HG03280 (cell line): ENCODE measurements at regions not wholly inside any gene's neighbourhood (a gene's known extent, or its start where the extent isn't known, plus 50 kb on each side); places are given as distances from the start of the nearest gene placed in this dataset.

Experiments used
- ATAC-seq: cut with Tn5 transposase; IDR thresholded peaks from one replicate; pipeline ENCODE4 v1.9.1; 2021; ENCODE audit warnings: mild to moderate bottlenecking, moderate library complexity; ENCODE audit not compliant: unreplicated experiment

DNA sequence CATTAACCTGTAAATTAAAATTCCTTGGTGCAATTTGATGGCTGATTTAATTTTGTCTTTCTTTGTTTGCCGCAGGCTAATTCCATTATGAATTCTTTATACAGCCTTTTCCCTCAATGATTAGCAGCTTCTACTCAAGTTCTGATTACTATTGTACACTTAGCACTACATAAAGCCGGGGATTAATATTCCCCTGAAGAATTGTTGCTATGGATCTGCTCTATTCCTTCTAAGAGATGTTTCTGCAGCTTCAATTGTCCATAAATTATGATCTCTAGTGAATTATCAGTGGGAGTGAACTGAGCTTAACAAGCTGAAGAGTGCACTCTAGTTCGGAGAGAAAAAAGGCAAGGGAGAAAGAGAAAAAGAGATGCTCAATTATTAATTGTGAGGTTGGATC lies 433.7 kb upstream of the SPRED2 start:
- ATAC-seq = no peak

- no peak for ATAC-seq
Observed at GRCh38 chr2:65864619-65865018, 432.2 kb upstream of the SPRED2 start.

- no peak for ATAC-seq
Observed at GRCh38 chr2:65863713-65864112, 431.3 kb upstream of the SPRED2 start.

GRCh38 chr2:65856928-65857327 lies 424.5 kb upstream of the SPRED2 start:
- ATAC-seq = no peak

- no peak for ATAC-seq
Observed at GRCh38 chr2:65856423-65856822, 424.0 kb upstream of the SPRED2 start.

DNA sequence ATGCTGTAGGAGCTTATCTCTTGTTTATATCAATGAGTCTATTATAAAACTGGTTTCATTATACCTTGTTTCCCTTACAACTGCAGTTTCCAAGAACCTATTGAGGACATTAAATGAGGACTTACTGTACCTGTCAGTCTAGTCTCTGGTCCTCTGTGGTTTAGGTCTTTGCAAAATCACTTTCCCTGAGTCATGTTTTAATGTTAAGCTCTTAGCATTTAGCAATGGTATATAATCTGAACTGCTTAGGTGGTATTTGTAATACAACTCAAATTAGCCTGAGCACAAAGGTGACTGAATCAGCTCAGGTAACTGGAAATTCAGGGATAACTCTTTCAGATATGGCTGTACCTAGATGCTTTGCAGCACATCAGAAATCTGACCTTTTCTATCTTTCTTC lies 418.3 kb upstream of the SPRED2 start:
- no peak for ATAC-seq

- no peak for ATAC-seq
Observed at GRCh38 chr2:65846989-65847678, 414.7 kb upstream of the SPRED2 start.

- ATAC-seq = no peak
Observed at GRCh38 chr2:65845442-65846182, 413.2 kb upstream of the SPRED2 start.

DNA sequence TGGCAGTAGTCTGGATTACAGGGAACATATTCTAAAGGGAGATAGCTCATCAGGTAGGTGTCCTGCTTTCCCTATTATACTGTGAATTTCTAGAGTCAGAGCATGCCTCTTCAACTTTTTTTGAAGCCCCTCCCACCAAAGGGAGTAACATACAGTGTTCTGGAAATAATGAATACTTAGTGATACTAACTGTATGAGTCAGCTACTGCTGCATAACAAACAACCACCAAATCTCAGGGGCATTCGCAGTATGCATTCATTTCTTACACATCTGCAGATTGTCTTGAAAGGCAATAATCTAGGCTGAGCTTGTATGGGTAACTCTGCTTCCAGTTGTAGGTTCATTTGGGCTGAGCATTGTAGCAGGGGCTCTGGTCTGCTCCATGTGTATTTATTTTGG lies 409.7 kb upstream of the SPRED2 start:
- no peak for ATAC-seq

DNA sequence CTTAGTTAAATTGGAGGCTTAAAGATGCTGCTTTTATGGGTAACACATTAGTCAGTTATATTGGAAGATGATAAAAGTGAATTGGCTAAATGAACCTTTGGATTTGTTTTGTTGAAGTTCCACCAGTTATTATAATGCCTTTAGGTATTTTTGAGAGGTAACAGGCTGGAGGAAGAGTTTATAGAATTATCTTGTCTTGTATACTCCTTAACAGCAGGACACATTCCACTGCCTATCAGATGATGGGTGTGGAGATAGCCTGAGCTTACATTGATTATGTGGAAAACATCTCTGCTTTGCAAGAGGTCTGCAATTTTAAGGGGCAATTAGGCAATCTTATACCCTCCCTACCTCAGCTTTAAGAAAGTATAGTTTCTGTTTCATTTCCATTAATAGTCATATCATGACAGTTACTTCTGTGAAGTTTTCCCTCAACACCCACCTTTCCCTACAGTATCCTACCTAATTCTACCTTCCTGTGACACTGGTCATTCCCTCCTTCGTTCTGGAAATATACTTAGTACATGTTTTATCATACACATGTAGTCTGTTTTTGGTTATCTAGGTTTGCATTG lies 403.7 kb upstream of the SPRED2 start:
- no peak for ATAC-seq

DNA sequence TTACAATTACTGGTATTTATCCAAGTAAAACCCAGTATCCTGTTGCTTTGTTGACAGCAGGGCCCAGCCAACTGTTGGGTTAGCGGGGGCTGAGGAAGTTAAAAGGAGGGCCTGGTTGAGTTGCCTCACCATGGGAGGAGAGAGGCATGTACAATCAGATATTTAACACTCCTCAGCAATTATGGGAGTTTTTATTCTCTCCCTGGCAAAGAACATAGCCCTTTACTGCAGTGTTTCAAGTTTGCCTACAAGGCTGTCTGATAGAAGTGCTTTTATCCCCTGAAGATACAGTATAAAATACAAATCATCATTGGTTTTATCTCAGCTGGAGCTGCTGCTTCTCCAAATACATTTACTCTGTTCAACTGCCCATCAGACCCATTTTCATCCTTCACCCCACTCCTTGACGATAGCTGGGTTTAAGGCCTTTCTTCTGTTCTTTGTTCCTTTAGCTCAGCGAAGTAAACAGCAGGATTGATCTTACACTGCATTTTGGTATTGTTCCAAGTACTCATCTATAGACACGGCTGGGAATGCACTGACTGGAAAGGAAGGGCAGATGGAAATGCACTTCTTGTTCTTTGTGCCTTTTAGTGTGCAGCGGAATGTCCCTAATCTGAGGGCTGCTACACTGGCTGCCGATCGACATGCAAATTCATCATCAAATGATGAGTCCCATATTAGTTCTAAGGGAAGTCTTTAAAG lies 402.5 kb upstream of the SPRED2 start:
- ATAC-seq = no peak

DNA sequence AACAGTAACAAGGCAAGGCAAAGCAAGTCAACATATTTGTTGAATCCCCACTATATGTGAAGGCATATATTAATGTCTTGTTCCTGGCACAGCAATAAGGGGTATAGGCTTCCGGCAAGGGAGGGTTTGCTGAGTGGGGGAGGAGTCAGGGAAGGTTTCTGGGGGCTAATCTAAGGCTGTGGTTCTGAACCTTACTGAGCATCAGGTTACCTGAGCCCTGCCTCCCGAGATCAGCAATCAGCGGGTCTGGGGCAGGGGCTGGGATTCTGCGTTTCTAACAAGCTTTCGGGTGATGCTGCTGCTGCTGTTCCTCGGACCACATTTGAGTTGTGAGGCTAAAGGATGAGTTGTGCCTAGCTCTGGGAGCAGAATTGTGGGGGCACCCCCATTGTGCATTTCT lies 401.7 kb upstream of the SPRED2 start:
- ATAC-seq = no peak

DNA sequence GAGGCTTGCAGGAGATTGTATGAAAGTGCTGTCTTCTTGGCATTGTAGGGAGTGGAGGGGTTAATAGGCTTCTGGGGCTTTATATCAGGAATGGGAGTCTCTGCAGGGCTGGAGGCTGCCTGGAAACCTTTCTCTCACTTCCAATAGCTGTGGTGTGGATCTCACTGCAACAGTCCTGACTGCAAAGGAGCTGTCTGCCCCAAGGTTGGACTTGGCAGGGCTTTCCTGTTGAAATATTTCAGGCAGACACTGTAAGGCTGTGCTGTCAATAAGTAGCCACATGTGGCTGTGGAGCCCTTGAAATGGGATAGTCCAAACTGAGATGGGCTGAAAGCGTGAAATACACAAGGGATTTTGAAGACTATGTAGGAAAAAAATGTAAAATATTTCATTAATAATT lies 399.1 kb upstream of the SPRED2 start:
- no peak for ATAC-seq

DNA sequence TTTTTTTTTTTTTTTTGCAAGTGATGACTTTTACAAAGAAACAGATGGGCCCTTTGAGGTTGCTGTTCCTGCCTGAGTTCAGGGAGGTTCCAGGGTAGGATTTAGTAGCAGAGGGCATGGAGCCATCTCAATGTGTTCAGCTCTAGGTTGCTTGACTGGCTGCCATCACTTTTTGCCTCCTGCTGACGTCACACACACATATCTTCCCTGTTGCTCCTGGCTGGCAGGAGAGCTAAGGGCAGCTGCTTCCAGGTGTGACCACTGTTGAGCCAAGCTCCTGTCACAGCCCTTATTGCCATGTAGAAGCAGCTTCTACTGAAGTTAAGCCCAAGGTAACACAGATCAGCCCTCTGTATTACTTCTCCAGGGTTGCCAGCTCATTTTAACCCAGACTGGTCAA lies 394.2 kb upstream of the SPRED2 start:
- ATAC-seq = no peak

GRCh38 chr2:65823511-65823910 lies 391.1 kb upstream of the SPRED2 start:
- no peak for ATAC-seq

- no peak for ATAC-seq
Observed at GRCh38 chr2:65820454-65820853, 388.1 kb upstream of the SPRED2 start.

DNA sequence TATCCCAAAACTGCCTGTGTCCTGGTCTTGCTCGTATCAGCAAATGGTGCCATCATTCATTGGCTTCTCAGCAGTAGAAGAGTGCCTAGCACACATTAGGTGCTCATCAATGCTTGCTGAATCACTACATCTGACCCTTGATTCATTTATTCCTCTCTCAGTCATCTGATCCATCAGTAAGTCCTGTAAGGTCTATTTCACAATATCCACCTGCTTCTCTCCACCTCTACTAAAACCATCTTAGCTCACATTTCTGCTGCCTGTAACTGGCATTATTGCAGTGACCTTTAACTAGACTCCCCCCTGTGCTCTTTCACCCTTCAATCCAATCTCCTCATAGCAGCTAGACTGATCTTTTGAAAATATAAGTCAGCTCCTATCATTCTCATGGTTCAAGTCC lies 387.6 kb upstream of the SPRED2 start:
- ATAC-seq = no peak

GRCh38 chr2:65818873-65819451 lies 386.6 kb upstream of the SPRED2 start:
- no peak for ATAC-seq

GRCh38 chr2:65813631-65814173 lies 381.3 kb upstream of the SPRED2 start:
- no peak for ATAC-seq

DNA sequence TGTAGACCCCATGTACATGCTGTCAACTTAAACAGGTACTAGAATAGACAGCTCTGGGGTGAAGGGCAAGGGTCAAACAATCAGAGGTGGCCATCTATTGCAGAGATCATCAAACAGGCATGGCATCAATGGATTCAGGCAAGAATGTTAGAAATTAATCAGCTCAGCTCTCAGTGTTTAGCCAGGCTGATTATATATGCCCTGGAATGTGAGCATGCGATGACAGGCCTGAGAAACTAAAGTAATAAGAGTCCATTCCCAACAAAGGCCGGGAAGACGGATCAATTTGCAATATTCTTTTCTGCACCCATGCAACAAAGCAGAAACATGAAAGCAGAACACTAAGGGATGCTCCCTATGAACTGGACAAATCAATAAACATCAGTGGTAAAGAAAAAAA lies 380.5 kb upstream of the SPRED2 start:
- ATAC-seq = no peak

GRCh38 chr2:65807942-65808341 lies 375.5 kb upstream of the SPRED2 start:
- ATAC-seq = no peak
